Dendritic cell treated with granulocyte-macrophage colony-stimulating factor and Interleukin-4, amounts not matched to agents 40 ng/mL and 50 ng/mL, for 4 days (primary cell): ENCODE measurements at regions not wholly inside any gene's neighbourhood (a gene's known extent, or its start where the extent isn't known, plus 50 kb on each side); places are given as distances from the start of the nearest gene placed in this dataset.

Experiments used
- H3K27ac Mint-ChIP-seq: one replicate; pipeline ENCODE4 v1.8.0; 2022; ENCODE audit warnings: mild to moderate bottlenecking, mixed read lengths
- H3K27me3 Mint-ChIP-seq: one replicate; pipeline ENCODE4 v1.8.0; 2022; ENCODE audit warnings: mild to moderate bottlenecking, mixed read lengths
- H3K36me3 Mint-ChIP-seq: one replicate; pipeline ENCODE4 v1.8.0; 2022; ENCODE audit warnings: low read depth, mixed read lengths
- H3K4me1 Mint-ChIP-seq: one replicate; pipeline ENCODE4 v1.8.0; 2022; ENCODE audit warnings: low read depth, mixed read lengths
- H3K4me3 Mint-ChIP-seq: one replicate; pipeline ENCODE4 v1.8.0; 2022; ENCODE audit warnings: mild to moderate bottlenecking, moderate library complexity, mixed read lengths
- H3K9me3 Mint-ChIP-seq: one replicate; pipeline ENCODE4 v1.8.0; 2022; ENCODE audit warnings: mixed read lengths
- intact Hi-C: fragments of 100-400 bp; cut with micrococcal nuclease; formaldehyde crosslinking; loops from one replicate; pipeline ENCODE4 v1.15.0; 2022

DNA sequence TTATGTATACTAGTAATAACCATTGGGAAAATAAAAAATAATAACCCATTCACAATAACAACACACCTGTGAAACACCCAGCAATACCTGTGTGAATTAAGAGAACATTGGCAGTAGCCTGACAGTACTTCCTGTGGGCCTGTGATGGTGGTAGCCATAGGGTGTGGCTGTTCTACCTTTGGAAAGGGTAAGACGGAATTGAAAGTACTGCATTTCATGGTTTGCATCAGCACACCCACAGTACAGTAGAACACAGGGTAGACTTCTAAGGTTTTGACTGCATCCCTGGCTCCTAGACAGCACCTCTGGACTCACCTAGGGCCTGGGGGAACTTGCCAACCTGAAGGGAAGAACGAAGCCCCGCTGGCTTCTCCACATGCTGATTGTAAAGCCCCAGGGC, 279.8 kb downstream of the HTR1B start:
- H3K4me1 Mint-ChIP-seq = no peaks in the 10 kb centered on the region
- no peak overlapping the region for H3K27ac Mint-ChIP-seq
- intact Hi-C loops = no loop called here
- peaks cover 20% of the 10 kb centered on the region for H3K9me3 Mint-ChIP-seq
- H3K4me3 Mint-ChIP-seq = no peak overlapping the region
- H3K27me3 Mint-ChIP-seq = no peaks in the 10 kb centered on the region
- H3K36me3 Mint-ChIP-seq = no peaks in the 10 kb centered on the region

DNA sequence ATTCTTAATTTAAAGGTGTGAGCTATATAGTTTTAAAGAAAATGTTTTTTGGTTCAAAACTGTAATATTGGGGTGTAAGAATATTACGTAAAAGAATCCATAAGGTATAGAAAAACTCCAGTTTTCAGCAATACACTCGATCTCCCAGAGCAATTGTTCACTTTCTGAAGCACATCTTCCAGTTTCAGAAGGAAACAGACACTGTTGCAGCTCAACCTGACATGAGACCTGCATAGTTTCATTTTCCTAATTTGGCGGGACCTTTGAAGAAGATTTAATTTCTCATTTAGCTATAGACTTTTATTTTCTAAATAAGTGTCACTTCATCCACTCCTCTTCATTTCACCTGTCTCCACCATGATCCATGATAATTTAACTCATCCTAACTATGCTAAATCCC, 281.5 kb downstream of the HTR1B start:
- Mint-ChIP-seq H3K27ac (no peak overlapping the region), H3K4me1 (no peaks in the 10 kb centered on the region), H3K27me3 (no peaks in the 10 kb centered on the region), H3K4me3 (no peak overlapping the region), H3K36me3 (no peaks in the 10 kb centered on the region), H3K9me3 (peaks cover 20% of the 10 kb centered on the region)
- intact Hi-C loops = no loop called here

DNA sequence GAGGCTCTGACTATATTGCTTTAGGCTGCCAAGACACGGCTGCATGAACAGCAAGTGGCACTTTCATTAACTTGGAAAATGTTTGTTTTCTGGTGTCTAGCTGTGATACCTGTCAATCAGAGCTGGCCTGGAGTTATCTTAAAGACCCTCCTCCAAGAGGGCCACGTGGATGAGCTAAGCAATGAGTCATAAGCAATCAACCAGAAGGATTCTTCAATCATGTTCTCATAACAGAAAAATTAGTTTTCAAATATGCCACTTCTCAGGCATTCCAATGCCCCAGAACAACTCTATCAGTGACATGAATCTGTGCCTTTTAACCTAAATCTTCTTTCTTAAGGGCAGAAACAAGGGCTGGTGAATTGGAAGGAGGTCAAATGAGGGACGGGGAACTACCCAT, 283.0 kb downstream of the HTR1B start:
- intact Hi-C loops = no loop called here
- Mint-ChIP-seq H3K27me3 (no peaks in the 10 kb centered on the region), H3K4me3 (no peak overlapping the region), H3K36me3 (no peaks in the 10 kb centered on the region), H3K9me3 (peaks cover 20% of the 10 kb centered on the region), H3K27ac (no peak overlapping the region), H3K4me1 (no peaks in the 10 kb centered on the region)

GRCh38 chr6:77178821-77179220, 284.5 kb downstream of the HTR1B start:
- no peaks in the 10 kb centered on the region for H3K36me3 Mint-ChIP-seq
- no peak overlapping the region for H3K27ac Mint-ChIP-seq
- H3K27me3 Mint-ChIP-seq = no peaks in the 10 kb centered on the region
- intact Hi-C loops = no loop called here
- H3K9me3 Mint-ChIP-seq = peaks cover 14% of the 10 kb centered on the region
- H3K4me3 Mint-ChIP-seq = no peak overlapping the region
- no peaks in the 10 kb centered on the region for H3K4me1 Mint-ChIP-seq

GRCh38 chr6:77177470-77177869, 285.8 kb downstream of the HTR1B start:
- intact Hi-C loops = no loop called here
- H3K36me3 Mint-ChIP-seq = no peaks in the 10 kb centered on the region
- H3K4me1 Mint-ChIP-seq = no peaks in the 10 kb centered on the region
- H3K27ac Mint-ChIP-seq = no peak overlapping the region
- H3K4me3 Mint-ChIP-seq = no peak overlapping the region
- H3K9me3 Mint-ChIP-seq = peaks cover 22% of the 10 kb centered on the region
- no peaks in the 10 kb centered on the region for H3K27me3 Mint-ChIP-seq

- Mint-ChIP-seq H3K4me3 (no peak overlapping the region), H3K4me1 (no peaks in the 10 kb centered on the region), H3K27ac (no peak overlapping the region), H3K27me3 (no peaks in the 10 kb centered on the region), H3K36me3 (no peaks in the 10 kb centered on the region), H3K9me3 (peaks cover 48% of the 10 kb centered on the region)
- intact Hi-C loops = no loop called here
Measured at GRCh38 chr6:77173472-77174074, 289.7 kb downstream of the HTR1B start.

DNA sequence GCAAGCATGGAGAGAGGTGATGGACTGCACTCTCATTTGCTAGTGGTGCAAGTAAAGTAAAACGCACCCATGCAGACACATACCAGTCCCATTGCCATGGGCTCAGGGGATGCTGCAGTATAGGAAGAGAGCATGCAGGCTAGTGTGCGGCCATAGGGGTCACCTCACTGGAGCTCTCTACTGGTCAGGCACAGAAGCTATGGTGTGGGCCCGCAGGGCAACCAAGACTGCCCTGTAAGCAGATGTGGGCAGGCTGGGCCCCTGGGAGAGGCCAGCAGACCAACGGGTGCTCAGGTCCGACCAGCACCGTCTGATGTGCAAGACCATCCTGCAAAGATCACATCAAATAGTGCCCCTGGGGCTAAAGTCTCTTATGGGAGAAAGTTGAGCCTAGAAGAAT, 290.7 kb downstream of the HTR1B start:
- no peaks in the 10 kb centered on the region for H3K4me1 Mint-ChIP-seq
- H3K4me3 Mint-ChIP-seq = no peak overlapping the region
- no peaks in the 10 kb centered on the region for H3K36me3 Mint-ChIP-seq
- H3K9me3 Mint-ChIP-seq = peaks cover 58% of the 10 kb centered on the region
- H3K27me3 Mint-ChIP-seq = no peaks in the 10 kb centered on the region
- intact Hi-C loops = no loop called here
- no peak overlapping the region for H3K27ac Mint-ChIP-seq

DNA sequence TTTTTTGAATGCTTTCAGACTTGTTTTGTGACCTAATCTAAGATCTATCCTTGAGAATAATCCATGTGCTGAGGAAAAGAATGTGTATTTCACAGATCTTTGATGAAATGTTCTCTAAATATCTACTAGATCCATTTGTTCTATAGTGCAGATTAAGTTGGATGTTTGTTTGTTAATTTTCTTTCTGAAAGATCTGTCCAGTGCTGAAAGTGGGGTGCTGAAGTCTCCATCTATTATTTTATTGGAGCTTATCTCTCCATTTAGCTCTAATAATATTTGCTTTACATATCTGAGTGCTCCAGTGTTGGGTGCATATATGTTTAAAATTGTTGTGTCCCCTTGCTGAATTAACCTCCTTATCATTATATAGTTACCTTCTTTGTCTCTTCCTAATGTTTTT, 303.6 kb downstream of the HTR1B start:
- H3K36me3 Mint-ChIP-seq = no peaks in the 10 kb centered on the region
- no peaks in the 10 kb centered on the region for H3K27me3 Mint-ChIP-seq
- peaks cover 21% of the 10 kb centered on the region for H3K9me3 Mint-ChIP-seq
- intact Hi-C loops = no loop called here
- H3K4me1 Mint-ChIP-seq = no peaks in the 10 kb centered on the region
- no peak overlapping the region for H3K27ac Mint-ChIP-seq
- H3K4me3 Mint-ChIP-seq = no peak overlapping the region

GRCh38 chr6:77151241-77151640, 312.1 kb downstream of the HTR1B start:
- H3K4me1 Mint-ChIP-seq = no peaks in the 10 kb centered on the region
- H3K9me3 Mint-ChIP-seq = peaks cover 5% of the 10 kb centered on the region
- no peak overlapping the region for H3K4me3 Mint-ChIP-seq
- intact Hi-C loops = no loop called here
- no peaks in the 10 kb centered on the region for H3K36me3 Mint-ChIP-seq
- H3K27me3 Mint-ChIP-seq = no peaks in the 10 kb centered on the region
- H3K27ac Mint-ChIP-seq = no peak overlapping the region

- intact Hi-C loops = no loop called here
- Mint-ChIP-seq H3K27ac (no peak overlapping the region), H3K27me3 (no peaks in the 10 kb centered on the region), H3K4me3 (no peak overlapping the region), H3K36me3 (no peaks in the 10 kb centered on the region), H3K4me1 (no peaks in the 10 kb centered on the region), H3K9me3 (peaks cover 5% of the 10 kb centered on the region)
Measured at GRCh38 chr6:77150736-77151135, 312.6 kb downstream of the HTR1B start.

DNA sequence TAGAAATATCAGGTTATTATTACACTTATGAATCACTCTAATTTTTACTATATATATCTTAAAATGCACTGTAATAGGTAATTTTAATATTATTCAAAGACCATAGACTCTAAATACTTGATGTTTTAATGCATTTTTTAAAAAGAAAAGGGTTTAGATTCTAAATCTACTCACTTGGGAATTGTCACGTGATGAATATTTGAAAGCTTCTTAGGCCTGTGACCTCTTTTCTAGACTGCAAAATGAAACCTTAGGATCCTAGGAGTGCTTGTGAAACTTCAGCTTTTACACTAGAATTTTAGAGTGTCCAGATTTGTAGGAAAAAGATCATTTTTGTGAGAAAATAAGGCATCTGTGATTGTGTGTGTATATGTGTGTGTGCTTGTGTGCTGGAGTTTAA, 318.0 kb downstream of the HTR1B start:
- Mint-ChIP-seq H3K27ac (no peak overlapping the region), H3K4me3 (no peak overlapping the region), H3K4me1 (no peaks in the 10 kb centered on the region), H3K36me3 (no peaks in the 10 kb centered on the region), H3K27me3 (no peaks in the 10 kb centered on the region), H3K9me3 (no peaks in the 10 kb centered on the region)
- intact Hi-C loops = no loop called here

DNA sequence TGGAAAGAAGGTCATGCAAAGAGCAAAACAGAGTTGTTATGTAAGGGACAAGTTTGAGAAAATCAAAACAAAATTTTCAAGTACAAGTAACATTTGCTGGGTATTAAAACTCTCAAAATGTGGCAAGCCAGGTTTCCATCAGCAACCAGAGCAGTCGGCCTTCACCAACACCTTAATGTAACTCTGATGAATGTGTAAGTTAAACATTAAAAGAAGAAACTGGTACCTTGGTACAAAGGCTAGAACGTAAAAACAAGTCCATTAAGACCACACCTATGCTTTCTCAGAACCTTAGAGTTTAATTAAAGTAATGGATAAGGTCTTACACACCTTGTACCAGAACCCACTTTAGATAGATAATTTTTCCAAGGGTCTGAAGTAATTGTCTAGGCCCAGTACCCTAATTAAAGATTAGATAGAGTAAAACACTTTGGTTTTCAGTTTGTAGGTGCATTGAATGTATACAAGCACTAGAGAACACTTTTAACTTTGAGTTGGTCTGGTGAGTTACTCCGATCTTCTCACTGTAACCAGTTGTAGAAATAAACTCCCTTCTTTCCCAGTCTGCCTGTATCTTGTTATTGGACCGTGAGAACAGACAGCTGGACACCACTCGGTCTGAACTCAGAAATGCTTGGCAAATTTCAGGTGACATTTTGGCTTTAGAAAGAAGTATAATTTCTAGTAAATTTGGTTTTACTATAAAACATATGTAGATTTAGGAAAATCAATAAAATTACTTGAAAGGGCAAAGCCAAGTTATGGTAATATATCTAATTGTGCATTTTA, 319.4 kb downstream of the HTR1B start:
- intact Hi-C loops = no loop called here
- no peaks in the 10 kb centered on the region for H3K4me1 Mint-ChIP-seq
- H3K27me3 Mint-ChIP-seq = no peaks in the 10 kb centered on the region
- H3K4me3 Mint-ChIP-seq = no peak overlapping the region
- no peaks in the 10 kb centered on the region for H3K36me3 Mint-ChIP-seq
- no peaks in the 10 kb centered on the region for H3K9me3 Mint-ChIP-seq
- no peak overlapping the region for H3K27ac Mint-ChIP-seq

- Mint-ChIP-seq H3K4me1 (no peaks in the 10 kb centered on the region), H3K27ac (no peak overlapping the region), H3K27me3 (no peaks in the 10 kb centered on the region), H3K4me3 (no peak overlapping the region), H3K9me3 (peaks cover 9% of the 10 kb centered on the region), H3K36me3 (no peaks in the 10 kb centered on the region)
- intact Hi-C loops = no loop called here
Measured at GRCh38 chr6:77136086-77136485, 327.2 kb downstream of the HTR1B start.

- Mint-ChIP-seq H3K4me1 (no peaks in the 10 kb centered on the region), H3K9me3 (peaks cover 16% of the 10 kb centered on the region), H3K27ac (no peak overlapping the region), H3K27me3 (no peaks in the 10 kb centered on the region), H3K36me3 (no peaks in the 10 kb centered on the region), H3K4me3 (no peak overlapping the region)
- intact Hi-C loops = no loop called here
Measured at GRCh38 chr6:77133031-77133430, 330.3 kb downstream of the HTR1B start.

DNA sequence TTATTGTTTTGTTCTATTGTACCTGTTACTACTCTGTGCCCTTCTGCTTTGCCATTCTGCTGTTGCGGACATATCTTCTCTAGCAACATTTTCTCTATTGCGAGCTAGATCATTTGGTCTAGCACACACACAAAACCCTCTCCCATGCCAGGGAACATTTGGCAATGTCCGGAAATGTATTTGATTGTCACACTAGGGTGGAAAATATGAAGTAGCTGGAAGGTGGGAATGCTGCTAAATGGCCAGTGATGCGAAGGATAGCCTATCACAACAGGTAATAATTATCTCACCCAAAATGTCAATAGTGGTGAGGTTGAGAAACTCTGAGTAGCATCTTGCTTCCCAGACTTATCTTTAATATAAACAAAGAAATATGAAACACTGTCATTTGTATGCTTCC, 331.9 kb downstream of the HTR1B start:
- Mint-ChIP-seq H3K9me3 (peaks cover 31% of the 10 kb centered on the region), H3K27me3 (no peaks in the 10 kb centered on the region), H3K4me1 (no peaks in the 10 kb centered on the region), H3K27ac (no peak overlapping the region), H3K4me3 (no peak overlapping the region), H3K36me3 (no peaks in the 10 kb centered on the region)
- intact Hi-C loops = no loop called here
